ENCODE measurements at regions not wholly inside any gene's neighbourhood (a gene's known extent, or its start where the extent isn't known, plus 50 kb on each side); places are given as distances from the start of the nearest gene placed in this dataset.

GRCh38 chr7:23893176-23893941 is 183.3 kb downstream of the STK31 start:
- H3K4me3 ChIP-seq (ENCODE audit: low read length): no peak overlapping the region
- no peak overlapping the region for H3K4me2 ChIP-seq (ENCODE audit: low read length)
- no peak overlapping the region for H3K27ac ChIP-seq (ENCODE audit: low read length)
- H3K36me3 ChIP-seq (replicated peaks; ENCODE audit: low read depth, low read length): no peaks in the 10 kb centered on the region
- H3K4me1 ChIP-seq (ENCODE audit: low read length): no peaks in the 10 kb centered on the region
- H3K9me3 ChIP-seq (ENCODE audit: insufficient read depth, low read length): no peaks in the 10 kb centered on the region
- no peak overlapping the region for H3K9ac ChIP-seq (ENCODE audit: low read length)
- H3K27me3 ChIP-seq (ENCODE audit: low read depth, low read length): no peaks in the 10 kb centered on the region
- no peak for TF ChIP-seq CTCF (IDR thresholded peaks at IDR 0.05; ENCODE audit: low read depth, low read length)
- no peak for TF ChIP-seq EZH2phosphoT487 (IDR thresholded peaks at IDR 0.05; ENCODE audit: low read depth)
- no peaks in the 10 kb centered on the region for H3K79me2 ChIP-seq (ENCODE audit: low read length)
- no peaks in the 10 kb centered on the region for H4K20me1 ChIP-seq (ENCODE audit: insufficient read depth, low read length)
- no peak overlapping the region for H2AFZ ChIP-seq (ENCODE audit: low read depth, low read length)

- Histone ChIP-seq H3K4me2 (ENCODE audit: low read length) (no peak overlapping the region), H3K4me1 (ENCODE audit: low read length) (no peaks in the 10 kb centered on the region), H3K9ac (ENCODE audit: low read length) (no peak overlapping the region), H3K27me3 (ENCODE audit: low read depth, low read length) (no peaks in the 10 kb centered on the region), H4K20me1 (ENCODE audit: insufficient read depth, low read length) (no peaks in the 10 kb centered on the region), H3K79me2 (ENCODE audit: low read length) (no peaks in the 10 kb centered on the region), H2AFZ (ENCODE audit: low read depth, low read length) (no peak overlapping the region), H3K4me3 (ENCODE audit: low read length) (no peak overlapping the region), H3K9me3 (ENCODE audit: insufficient read depth, low read length) (no peaks in the 10 kb centered on the region), H3K27ac (ENCODE audit: low read length) (no peak overlapping the region), H3K36me3 (replicated peaks; ENCODE audit: low read depth, low read length) (no peaks in the 10 kb centered on the region)
- TF ChIP-seq EZH2phosphoT487 (IDR thresholded peaks at IDR 0.05; ENCODE audit: low read depth): no peak
- no peak for TF ChIP-seq CTCF (IDR thresholded peaks at IDR 0.05; ENCODE audit: low read depth, low read length)
Measured at GRCh38 chr7:23893942-23894891, 184.2 kb downstream of the STK31 start.

GRCh38 chr7:23894892-23895569 is 185.0 kb downstream of the STK31 start:
- Histone ChIP-seq H3K27ac (ENCODE audit: low read length) (no peak overlapping the region), H3K79me2 (ENCODE audit: low read length) (no peaks in the 10 kb centered on the region), H3K27me3 (ENCODE audit: low read depth, low read length) (no peaks in the 10 kb centered on the region), H3K4me1 (ENCODE audit: low read length) (no peaks in the 10 kb centered on the region), H3K4me3 (ENCODE audit: low read length) (no peak overlapping the region), H3K9ac (ENCODE audit: low read length) (no peak overlapping the region), H3K9me3 (ENCODE audit: insufficient read depth, low read length) (no peaks in the 10 kb centered on the region), H2AFZ (ENCODE audit: low read depth, low read length) (no peak overlapping the region), H3K4me2 (ENCODE audit: low read length) (no peak overlapping the region), H4K20me1 (ENCODE audit: insufficient read depth, low read length) (no peaks in the 10 kb centered on the region), H3K36me3 (replicated peaks; ENCODE audit: low read depth, low read length) (no peaks in the 10 kb centered on the region)
- no peak for TF ChIP-seq EZH2phosphoT487 (IDR thresholded peaks at IDR 0.05; ENCODE audit: low read depth)

- Histone ChIP-seq H4K20me1 (ENCODE audit: insufficient read depth, low read length) (no peaks in the 10 kb centered on the region), H3K4me1 (ENCODE audit: low read length) (no peaks in the 10 kb centered on the region), H3K27ac (ENCODE audit: low read length) (no peak overlapping the region), H3K27me3 (ENCODE audit: low read depth, low read length) (no peaks in the 10 kb centered on the region), H2AFZ (ENCODE audit: low read depth, low read length) (no peak overlapping the region), H3K36me3 (replicated peaks; ENCODE audit: low read depth, low read length) (no peaks in the 10 kb centered on the region), H3K9ac (ENCODE audit: low read length) (no peak overlapping the region), H3K4me3 (ENCODE audit: low read length) (no peak overlapping the region), H3K9me3 (ENCODE audit: insufficient read depth, low read length) (no peaks in the 10 kb centered on the region), H3K79me2 (ENCODE audit: low read length) (no peaks in the 10 kb centered on the region), H3K4me2 (ENCODE audit: low read length) (no peak overlapping the region)
- TF ChIP-seq CTCF (IDR thresholded peaks at IDR 0.05; ENCODE audit: low read depth, low read length) (no peak), EZH2phosphoT487 (IDR thresholded peaks at IDR 0.05; ENCODE audit: low read depth) (no peak)
Measured at GRCh38 chr7:23895666-23896096, 185.7 kb downstream of the STK31 start.
